ENCODE measurements at regions not wholly inside any gene's neighbourhood (a gene's known extent, or its start where the extent isn't known, plus 50 kb on each side); places are given as distances from the start of the nearest gene placed in this dataset.

- TF ChIP-seq CTCF (IDR thresholded peaks at IDR 0.05) (no peak), EZH2 (IDR thresholded peaks at IDR 0.05; ENCODE audit: borderline replicate concordance, insufficient read depth, low read depth, low read length, poor library complexity, severe bottlenecking) (no peak)
These were observed 165.1 kb downstream of the HAUS1 start for GRCh38 chr18:46269275-46269674.

Data from B cell (primary cell).